ENCODE measurements at regions not wholly inside any gene's neighbourhood (a gene's known extent, or its start where the extent isn't known, plus 50 kb on each side); places are given as distances from the start of the nearest gene placed in this dataset.

GRCh38 chr2:122851972-122852531 lies 1096.6 kb downstream of the TSN start:
- Histone ChIP-seq H2BK12ac (ENCODE audit: low read length) (no peak overlapping the region), H3K4me1 (ENCODE audit: control insufficient read depth in 2 of 2, insufficient read depth in 1 of 2, low read depth in 1 of 2, low read length in 2 of 2) (no peaks in the 10 kb centered on the region), H3K9me3 (replicated peaks in 1 of 2; ENCODE audit: control insufficient read depth in 2 of 2, insufficient read depth in 1 of 2, low read depth in 1 of 2, low read length in 2 of 2) (no peaks in the 10 kb centered on the region), H4K91ac (ENCODE audit: low read depth, low read length, poor library complexity) (no peak overlapping the region), H2BK15ac (ENCODE audit: low read length) (no peak overlapping the region), H3K18ac (ENCODE audit: low read length) (no peak overlapping the region), H3K27me3 (ENCODE audit: control insufficient read depth in 3 of 3, insufficient read depth in 3 of 3, low read depth in 1 of 3, low read length in 3 of 3) (no peaks in the 10 kb centered on the region), H3K4ac (ENCODE audit: low read length) (no peak overlapping the region), H3K27ac (replicated peaks; ENCODE audit: low read length) (no peak overlapping the region), H3K4me3 (ENCODE audit: low read length in 2 of 2) (no peak overlapping the region), H3K79me1 (ENCODE audit: low read depth, low read length) (no peaks in the 10 kb centered on the region), H3K36me3 (replicated peaks in 1 of 2; ENCODE audit: control insufficient read depth in 2 of 2, insufficient read depth in 2 of 2, low read length in 2 of 2) (no peaks in the 10 kb centered on the region), H3K9ac (ENCODE audit: low read depth, low read length, poor library complexity) (no peak overlapping the region), H2BK120ac (ENCODE audit: low read depth, low read length) (no peak overlapping the region), H2BK5ac (ENCODE audit: low read length) (no peak overlapping the region), H3K4me2 (ENCODE audit: insufficient read depth, low read length, poor library complexity, severe bottlenecking) (no peak overlapping the region), H2AFZ (ENCODE audit: low read length) (no peak overlapping the region), H4K8ac (ENCODE audit: low read depth, low read length) (no peak overlapping the region), H3K23ac (ENCODE audit: low read depth, low read length, poor library complexity) (no peak overlapping the region), H3K14ac (ENCODE audit: low read length) (no peak overlapping the region), H2AK5ac (ENCODE audit: low read depth, low read length) (no peak overlapping the region)
- DNase-seq (ENCODE audit: low spot score) = no peak
- no CpG with 5 or more reads among the region's 4 CpGs for WGBS, 2 donors (ENCODE audit: extremely low coverage in 2 of 2, insufficient read length in 2 of 2, insufficient replicate concordance in 1 of 2)

- H2BK120ac ChIP-seq (ENCODE audit: low read depth, low read length) = no peak overlapping the region
- H3K4me2 ChIP-seq (ENCODE audit: insufficient read depth, low read length, poor library complexity, severe bottlenecking) = no peak overlapping the region
- H4K91ac ChIP-seq (ENCODE audit: low read depth, low read length, poor library complexity) = no peak overlapping the region
- no peak overlapping the region for H2AK5ac ChIP-seq (ENCODE audit: low read depth, low read length)
- WGBS, 2 donors (ENCODE audit: extremely low coverage in 2 of 2, insufficient read length in 2 of 2, insufficient replicate concordance in 1 of 2) = no CpG with 5 or more reads among the region's 5 CpGs
- H3K79me1 ChIP-seq (ENCODE audit: low read depth, low read length) = no peaks in the 10 kb centered on the region
- no peak overlapping the region for H3K4ac ChIP-seq (ENCODE audit: low read length)
- H3K23ac ChIP-seq (ENCODE audit: low read depth, low read length, poor library complexity) = no peak overlapping the region
- H3K4me3 ChIP-seq (ENCODE audit: low read length in 2 of 2) = no peak overlapping the region
- H2BK12ac ChIP-seq (ENCODE audit: low read length) = no peak overlapping the region
- no peak overlapping the region for H4K8ac ChIP-seq (ENCODE audit: low read depth, low read length)
- peaks cover 0 to 5% of the 10 kb centered on the region in 2 donors for H3K9me3 ChIP-seq (replicated peaks in 1 of 2; ENCODE audit: control insufficient read depth in 2 of 2, insufficient read depth in 1 of 2, low read depth in 1 of 2, low read length in 2 of 2)
- no peaks in the 10 kb centered on the region for H3K27me3 ChIP-seq (ENCODE audit: control insufficient read depth in 3 of 3, insufficient read depth in 3 of 3, low read depth in 1 of 3, low read length in 3 of 3)
- H2BK15ac ChIP-seq (ENCODE audit: low read length) = no peak overlapping the region
- peaks cover 0 to 2% of the 10 kb centered on the region in 2 donors for H3K4me1 ChIP-seq (ENCODE audit: control insufficient read depth in 2 of 2, insufficient read depth in 1 of 2, low read depth in 1 of 2, low read length in 2 of 2)
- H2BK5ac ChIP-seq (ENCODE audit: low read length) = no peak overlapping the region
- H2AFZ ChIP-seq (ENCODE audit: low read length) = no peak overlapping the region
- no peak overlapping the region for H3K27ac ChIP-seq (replicated peaks; ENCODE audit: low read length)
- no peak overlapping the region for H3K14ac ChIP-seq (ENCODE audit: low read length)
- H3K9ac ChIP-seq (ENCODE audit: low read depth, low read length, poor library complexity) = no peak overlapping the region
- peaks cover 0 to 2% of the 10 kb centered on the region in 2 donors for H3K36me3 ChIP-seq (replicated peaks in 1 of 2; ENCODE audit: control insufficient read depth in 2 of 2, insufficient read depth in 2 of 2, low read length in 2 of 2)
- no peak overlapping the region for H3K18ac ChIP-seq (ENCODE audit: low read length)
- no peak for DNase-seq (ENCODE audit: low spot score)
Observed at GRCh38 chr2:122856696-122857095, 1101.2 kb downstream of the TSN start.

GRCh38 chr2:122858075-122858702 lies 1102.7 kb downstream of the TSN start:
- H2BK5ac ChIP-seq (ENCODE audit: low read length) = no peak overlapping the region
- no peak overlapping the region for H3K18ac ChIP-seq (ENCODE audit: low read length)
- no peak for DNase-seq (ENCODE audit: low spot score)
- no peak overlapping the region for H3K27ac ChIP-seq (replicated peaks; ENCODE audit: low read length)
- no peak overlapping the region for H2AK5ac ChIP-seq (ENCODE audit: low read depth, low read length)
- H2AFZ ChIP-seq (ENCODE audit: low read length) = no peak overlapping the region
- H3K4me2 ChIP-seq (ENCODE audit: insufficient read depth, low read length, poor library complexity, severe bottlenecking) = no peak overlapping the region
- peaks cover 0 to 5% of the 10 kb centered on the region in 2 donors for H3K9me3 ChIP-seq (replicated peaks in 1 of 2; ENCODE audit: control insufficient read depth in 2 of 2, insufficient read depth in 1 of 2, low read depth in 1 of 2, low read length in 2 of 2)
- H3K27me3 ChIP-seq (ENCODE audit: control insufficient read depth in 3 of 3, insufficient read depth in 3 of 3, low read depth in 1 of 3, low read length in 3 of 3) = no peaks in the 10 kb centered on the region
- H3K36me3 ChIP-seq (replicated peaks in 1 of 2; ENCODE audit: control insufficient read depth in 2 of 2, insufficient read depth in 2 of 2, low read length in 2 of 2) = peaks cover 0 to 2% of the 10 kb centered on the region in 2 donors
- no peak overlapping the region for H4K8ac ChIP-seq (ENCODE audit: low read depth, low read length)
- H2BK12ac ChIP-seq (ENCODE audit: low read length) = no peak overlapping the region
- no peak overlapping the region for H3K23ac ChIP-seq (ENCODE audit: low read depth, low read length, poor library complexity)
- H3K14ac ChIP-seq (ENCODE audit: low read length) = no peak overlapping the region
- H3K79me1 ChIP-seq (ENCODE audit: low read depth, low read length) = no peaks in the 10 kb centered on the region
- no peak overlapping the region for H3K4ac ChIP-seq (ENCODE audit: low read length)
- H3K4me3 ChIP-seq (ENCODE audit: low read length in 2 of 2) = no peak overlapping the region
- H3K4me1 ChIP-seq (ENCODE audit: control insufficient read depth in 2 of 2, insufficient read depth in 1 of 2, low read depth in 1 of 2, low read length in 2 of 2) = peaks cover 0 to 2% of the 10 kb centered on the region in 2 donors
- no CpG with 5 or more reads among the region's 2 CpGs for WGBS, 2 donors (ENCODE audit: extremely low coverage in 2 of 2, insufficient read length in 2 of 2, insufficient replicate concordance in 1 of 2)
- no peak overlapping the region for H4K91ac ChIP-seq (ENCODE audit: low read depth, low read length, poor library complexity)
- no peak overlapping the region for H2BK120ac ChIP-seq (ENCODE audit: low read depth, low read length)
- no peak overlapping the region for H2BK15ac ChIP-seq (ENCODE audit: low read length)
- H3K9ac ChIP-seq (ENCODE audit: low read depth, low read length, poor library complexity) = no peak overlapping the region

DNA sequence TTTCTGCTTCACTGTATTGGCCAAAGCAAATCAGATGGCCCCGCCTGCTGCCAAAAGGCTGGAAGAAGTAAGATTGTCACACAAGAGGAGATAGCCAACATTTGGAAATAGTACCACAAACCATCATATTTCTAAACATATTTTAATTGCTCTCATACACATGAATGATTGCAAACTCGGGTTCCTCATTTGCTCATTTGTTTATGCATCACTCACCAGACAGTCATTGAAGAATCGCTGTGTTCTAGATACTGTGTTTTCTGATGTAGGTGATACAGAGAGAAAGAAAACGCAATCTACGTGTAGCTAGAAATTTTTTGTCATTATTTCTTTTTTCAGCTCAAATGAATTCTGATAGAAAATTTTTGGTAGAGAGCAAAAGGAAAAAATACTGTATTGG lies 1103.4 kb downstream of the TSN start:
- Histone ChIP-seq H3K9ac (ENCODE audit: low read depth, low read length, poor library complexity) (no peak overlapping the region), H3K27me3 (ENCODE audit: control insufficient read depth in 3 of 3, insufficient read depth in 3 of 3, low read depth in 1 of 3, low read length in 3 of 3) (no peaks in the 10 kb centered on the region), H3K4ac (ENCODE audit: low read length) (no peak overlapping the region), H4K8ac (ENCODE audit: low read depth, low read length) (no peak overlapping the region), H3K9me3 (replicated peaks in 1 of 2; ENCODE audit: control insufficient read depth in 2 of 2, insufficient read depth in 1 of 2, low read depth in 1 of 2, low read length in 2 of 2) (peaks cover 0 to 5% of the 10 kb centered on the region in 2 donors), H2BK120ac (ENCODE audit: low read depth, low read length) (no peak overlapping the region), H3K36me3 (replicated peaks in 1 of 2; ENCODE audit: control insufficient read depth in 2 of 2, insufficient read depth in 2 of 2, low read length in 2 of 2) (peaks cover 0 to 2% of the 10 kb centered on the region in 2 donors), H2BK12ac (ENCODE audit: low read length) (no peak overlapping the region), H3K14ac (ENCODE audit: low read length) (no peak overlapping the region), H3K79me1 (ENCODE audit: low read depth, low read length) (no peaks in the 10 kb centered on the region), H3K18ac (ENCODE audit: low read length) (no peak overlapping the region), H2BK5ac (ENCODE audit: low read length) (no peak overlapping the region), H4K91ac (ENCODE audit: low read depth, low read length, poor library complexity) (no peak overlapping the region), H3K4me1 (ENCODE audit: control insufficient read depth in 2 of 2, insufficient read depth in 1 of 2, low read depth in 1 of 2, low read length in 2 of 2) (peaks cover 0 to 2% of the 10 kb centered on the region in 2 donors), H3K4me3 (ENCODE audit: low read length in 2 of 2) (no peak overlapping the region), H3K23ac (ENCODE audit: low read depth, low read length, poor library complexity) (no peak overlapping the region), H2AFZ (ENCODE audit: low read length) (no peak overlapping the region), H3K27ac (replicated peaks; ENCODE audit: low read length) (no peak overlapping the region), H2AK5ac (ENCODE audit: low read depth, low read length) (no peak overlapping the region), H2BK15ac (ENCODE audit: low read length) (no peak overlapping the region), H3K4me2 (ENCODE audit: insufficient read depth, low read length, poor library complexity, severe bottlenecking) (no peak overlapping the region)
- DNase-seq (ENCODE audit: low spot score) = no peak
- no CpG with 5 or more reads among the region's 5 CpGs for WGBS, 2 donors (ENCODE audit: extremely low coverage in 2 of 2, insufficient read length in 2 of 2, insufficient replicate concordance in 1 of 2)

Data from neuronal stem cell (in vitro differentiated cells).